SH-SY5Y (cell line): ENCODE measurements at regions not wholly inside any gene's neighbourhood (a gene's known extent, or its start where the extent isn't known, plus 50 kb on each side); places are given as distances from the start of the nearest gene placed in this dataset.

Experiments used
- GATA2 ChIP-seq: IDR thresholded peaks from 2 replicates; pipeline ENCODE4 v1.6.1; 2011; ENCODE audit warnings: mild to moderate bottlenecking, low read depth, low read length
- GATA3 ChIP-seq: IDR thresholded peaks from 2 replicates; pipeline ENCODE4 v1.6.1; 2011; ENCODE audit warnings: low read depth, mild to moderate bottlenecking, low read length, moderate library complexity

DNA sequence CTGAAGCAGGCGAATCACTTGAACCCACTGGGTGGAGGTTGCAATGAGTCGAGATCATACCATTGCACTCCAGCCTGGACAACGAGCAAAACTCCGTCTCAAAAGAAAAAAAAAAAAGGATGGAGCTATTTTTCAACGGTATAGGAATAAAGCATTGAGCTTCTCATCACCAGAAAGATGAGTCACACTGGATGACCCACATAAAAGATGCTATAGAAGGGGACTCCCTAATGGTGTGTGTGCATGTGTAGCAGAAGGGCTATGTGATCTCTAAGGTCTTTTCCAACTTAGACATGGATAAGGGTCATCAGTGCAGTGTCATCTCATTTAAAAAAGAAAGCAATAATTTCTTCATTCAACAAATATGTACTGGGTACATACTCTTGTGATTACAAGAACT, 476.0 kb downstream of the MFSD1 start:
- no peak for TF ChIP-seq GATA2
- no peak for TF ChIP-seq GATA3
